HFFc6 (cell line): ENCODE measurements at regions not wholly inside any gene's neighbourhood (a gene's known extent, or its start where the extent isn't known, plus 50 kb on each side); places are given as distances from the start of the nearest gene placed in this dataset.
"Not testable (repeated sequence)": the region's sequence is repeated elsewhere in the genome, so short reads cannot be mapped to it uniquely, and the experiment has no call there.

ENCODE experiments used
- DNase-seq: peaks from one replicate; pipeline ENCODE4 v3.0.0-alpha.2; 2018
- H3K27ac Mint-ChIP-seq: 2 replicates; pipeline ENCODE4 v1.8.0; 2020; ENCODE audit warnings: mild to moderate bottlenecking, mixed read lengths
- H3K27me3 Mint-ChIP-seq: 2 replicates; pipeline ENCODE4 v1.8.0; 2021; ENCODE audit warnings: mild to moderate bottlenecking, moderate library complexity, mixed read lengths; ENCODE audit not compliant: insufficient read depth
- H3K36me3 Mint-ChIP-seq: 2 replicates; pipeline ENCODE4 v1.8.0; 2021; ENCODE audit warnings: low read depth, mixed read lengths
- H3K4me1 Mint-ChIP-seq: 2 replicates; pipeline ENCODE4 v1.8.0; 2020; ENCODE audit warnings: low read depth, mixed read lengths
- H3K4me3 Mint-ChIP-seq: 2 replicates; pipeline ENCODE4 v1.8.0; 2020; ENCODE audit warnings: mild to moderate bottlenecking, moderate library complexity, mixed read lengths
- H3K9me3 Mint-ChIP-seq: 2 replicates; pipeline ENCODE4 v1.8.0; 2020; ENCODE audit warnings: mild to moderate bottlenecking, mixed read lengths
- TF ChIP-seq, protein P1 (sequence below): fragments of 200-600 bp; sonication (generic); IDR thresholded peaks from 2 replicates; pipeline ENCODE4 v1.5.0; 2021; ENCODE audit warnings: antibody characterized with exemption, mild to moderate bottlenecking

DNA sequence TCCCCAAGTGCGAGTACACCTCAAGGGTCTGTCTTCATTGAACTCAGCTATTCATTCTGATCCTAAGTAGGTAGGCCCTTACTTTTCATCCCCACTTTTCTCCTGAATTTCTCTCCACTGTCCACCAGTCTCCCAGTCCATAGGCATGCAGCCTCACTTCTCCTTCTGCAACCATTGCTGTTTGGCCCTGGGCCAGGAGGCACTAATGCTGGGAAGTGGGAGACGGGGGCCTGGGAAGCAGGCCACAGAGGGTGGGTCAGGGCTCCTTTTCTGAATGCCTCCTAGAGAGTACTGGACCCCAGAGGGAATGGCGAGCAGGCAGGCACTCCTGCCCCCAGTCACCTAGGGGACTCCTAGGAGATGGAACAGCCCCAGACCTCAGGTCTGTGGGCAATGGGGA, 203.5 kb upstream of the RPL34 start:
- TF ChIP-seq, protein P1, sequence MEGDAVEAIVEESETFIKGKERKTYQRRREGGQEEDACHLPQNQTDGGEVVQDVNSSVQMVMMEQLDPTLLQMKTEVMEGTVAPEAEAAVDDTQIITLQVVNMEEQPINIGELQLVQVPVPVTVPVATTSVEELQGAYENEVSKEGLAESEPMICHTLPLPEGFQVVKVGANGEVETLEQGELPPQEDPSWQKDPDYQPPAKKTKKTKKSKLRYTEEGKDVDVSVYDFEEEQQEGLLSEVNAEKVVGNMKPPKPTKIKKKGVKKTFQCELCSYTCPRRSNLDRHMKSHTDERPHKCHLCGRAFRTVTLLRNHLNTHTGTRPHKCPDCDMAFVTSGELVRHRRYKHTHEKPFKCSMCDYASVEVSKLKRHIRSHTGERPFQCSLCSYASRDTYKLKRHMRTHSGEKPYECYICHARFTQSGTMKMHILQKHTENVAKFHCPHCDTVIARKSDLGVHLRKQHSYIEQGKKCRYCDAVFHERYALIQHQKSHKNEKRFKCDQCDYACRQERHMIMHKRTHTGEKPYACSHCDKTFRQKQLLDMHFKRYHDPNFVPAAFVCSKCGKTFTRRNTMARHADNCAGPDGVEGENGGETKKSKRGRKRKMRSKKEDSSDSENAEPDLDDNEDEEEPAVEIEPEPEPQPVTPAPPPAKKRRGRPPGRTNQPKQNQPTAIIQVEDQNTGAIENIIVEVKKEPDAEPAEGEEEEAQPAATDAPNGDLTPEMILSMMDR = no peak
- Mint-ChIP-seq H3K4me3 (no peak overlapping the region), H3K4me1 (no peaks in the 10 kb centered on the region), H3K36me3 (no peaks in the 10 kb centered on the region), H3K27me3 (peaks cover 2% of the 10 kb centered on the region), H3K9me3 (peaks cover 8% of the 10 kb centered on the region; the same call in 1 of the 2 replicates), H3K27ac (no peak overlapping the region)
- DNase-seq = no peak

DNA sequence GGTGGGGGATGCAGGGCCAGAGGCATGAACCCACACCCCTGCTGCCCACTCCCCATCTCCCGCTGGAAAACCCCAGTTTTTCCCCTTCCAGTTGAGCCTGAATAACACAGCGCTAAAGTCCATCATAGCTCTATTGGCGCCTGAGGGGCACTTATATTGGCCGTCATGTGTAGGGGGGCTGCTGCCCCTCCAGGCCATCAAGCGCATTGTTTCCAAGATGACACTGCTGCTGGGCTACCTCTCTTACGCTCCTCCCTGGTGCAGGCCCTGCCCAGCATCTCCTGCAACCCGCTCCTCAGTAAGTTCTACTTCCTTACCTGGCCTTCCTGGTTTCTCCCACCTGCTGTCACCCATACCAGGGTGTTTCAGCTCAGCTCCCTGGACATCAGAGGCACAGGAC, 205.0 kb upstream of the RPL34 start:
- no peak for DNase-seq
- TF ChIP-seq, protein P1 = no peak
- Mint-ChIP-seq H3K9me3 (peaks cover 8% of the 10 kb centered on the region; the same call in 1 of the 2 replicates), H3K27me3 (peaks cover 2% of the 10 kb centered on the region), H3K36me3 (no peaks in the 10 kb centered on the region), H3K4me3 (no peak overlapping the region), H3K27ac (no peak overlapping the region), H3K4me1 (no peaks in the 10 kb centered on the region)

DNA sequence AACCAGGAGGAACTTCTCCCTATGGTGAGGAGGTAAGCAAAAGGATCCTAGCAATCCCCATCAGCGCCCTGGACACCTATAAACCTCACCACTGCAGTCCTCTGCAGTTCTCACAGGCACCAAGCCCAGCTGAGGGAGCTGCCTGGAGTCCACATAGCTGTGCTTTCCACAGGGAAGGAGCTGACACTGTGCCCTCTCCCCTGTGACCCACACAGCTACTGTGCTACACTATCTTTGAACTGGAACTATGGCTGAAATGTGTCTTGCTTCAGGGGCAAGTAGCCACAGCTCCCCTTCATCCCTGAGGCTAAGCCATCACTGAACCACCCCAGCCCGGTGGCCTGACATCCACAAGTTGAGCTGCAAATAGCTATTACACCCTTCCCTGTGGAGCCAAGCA, 208.5 kb upstream of the RPL34 start:
- Mint-ChIP-seq H3K27me3 (peaks cover 4% of the 10 kb centered on the region; the same call in 1 of the 2 replicates), H3K4me3 (no peak overlapping the region), H3K27ac (no peak overlapping the region), H3K9me3 (no peaks in the 10 kb centered on the region; the same call in 1 of the 2 replicates), H3K36me3 (no peaks in the 10 kb centered on the region), H3K4me1 (no peaks in the 10 kb centered on the region)
- no peak for DNase-seq
- TF ChIP-seq, protein P1 = no peak

DNA sequence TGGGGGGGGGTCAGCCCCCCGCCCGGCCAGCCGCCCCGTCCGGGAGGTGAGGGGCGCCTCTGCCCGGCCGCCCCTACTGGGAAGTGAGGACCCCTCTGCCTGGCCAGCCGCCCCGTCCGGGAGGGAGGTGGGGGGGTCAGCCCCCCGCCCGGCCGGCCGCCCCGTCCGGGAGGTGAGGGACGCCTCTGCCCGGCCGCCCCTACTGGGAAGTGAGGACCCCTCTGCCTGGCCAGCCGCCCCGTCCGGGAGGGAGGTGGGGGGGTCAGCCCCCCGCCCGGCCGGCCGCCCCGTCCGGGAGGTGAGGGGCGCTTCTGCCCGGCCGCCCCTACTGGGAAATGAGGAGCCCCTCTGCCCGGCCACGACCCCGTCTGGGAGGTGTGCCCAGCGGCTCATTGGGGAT, 210.7 kb upstream of the RPL34 start:
- not testable (repeated sequence) for H3K4me3 Mint-ChIP-seq, H3K27me3 Mint-ChIP-seq

DNA sequence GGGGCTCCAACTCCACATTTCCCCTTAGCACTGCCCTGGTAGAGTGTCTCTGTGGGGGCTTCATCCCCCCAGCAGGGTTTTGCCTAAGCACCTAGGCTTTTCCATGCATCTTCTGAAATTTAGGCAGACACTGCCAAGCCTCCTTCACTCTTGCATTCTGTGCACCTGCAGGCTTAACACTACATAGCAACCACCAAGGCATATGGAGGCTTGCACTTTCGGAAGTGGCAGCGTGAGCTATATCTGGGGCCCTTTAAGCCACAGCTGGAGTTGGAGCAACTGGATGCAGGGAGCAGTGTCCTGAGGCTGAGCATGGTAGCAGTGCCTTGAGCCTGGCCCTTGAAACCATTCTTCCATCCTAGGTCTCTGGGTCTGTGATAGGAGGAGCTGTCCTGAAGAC, 214.8 kb upstream of the RPL34 start:
- no peak for DNase-seq
- Mint-ChIP-seq H3K9me3 (no peaks in the 10 kb centered on the region; the same call in 1 of the 2 replicates), H3K4me3 (no peak overlapping the region), H3K27ac (no peak overlapping the region), H3K36me3 (no peaks in the 10 kb centered on the region), H3K4me1 (no peaks in the 10 kb centered on the region), H3K27me3 (peaks cover 3% of the 10 kb centered on the region; the same call in 1 of the 2 replicates)
- TF ChIP-seq, protein P1 = no peak

More for the DNA sequence above, 210.7 kb upstream of the RPL34 start:
- H3K9me3 Mint-ChIP-seq, H3K27ac Mint-ChIP-seq, DNase-seq, H3K36me3 Mint-ChIP-seq, H3K4me1 Mint-ChIP-seq: not testable (repeated sequence)

DNA sequence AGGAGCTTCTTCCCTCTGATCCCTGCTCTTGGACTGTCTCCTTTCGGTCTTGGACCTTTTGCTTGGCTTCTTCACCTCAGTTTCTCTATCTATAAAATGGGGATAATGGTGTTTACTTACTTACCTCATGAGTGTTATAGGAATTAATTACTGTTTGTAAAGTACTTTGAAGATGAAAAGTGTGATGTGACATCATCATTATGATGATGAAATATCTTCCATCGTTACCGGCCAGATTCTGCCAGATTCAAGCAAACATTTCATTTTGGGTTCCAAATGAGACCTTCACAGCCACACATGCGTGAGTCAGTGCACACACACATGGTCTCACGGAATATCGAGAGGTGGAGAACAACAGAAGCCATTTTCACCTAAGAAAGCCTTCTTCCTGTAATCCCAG, 220.1 kb upstream of the RPL34 start:
- H3K4me1 Mint-ChIP-seq = no peaks in the 10 kb centered on the region
- DNase-seq = no peak
- no peaks in the 10 kb centered on the region; the same call in 1 of the 2 replicates for H3K27me3 Mint-ChIP-seq
- no peaks in the 10 kb centered on the region for H3K36me3 Mint-ChIP-seq
- no peaks in the 10 kb centered on the region; the same call in 1 of the 2 replicates for H3K9me3 Mint-ChIP-seq
- H3K4me3 Mint-ChIP-seq = no peak overlapping the region
- no peak overlapping the region for H3K27ac Mint-ChIP-seq
- TF ChIP-seq, protein P1 = no peak
